GM12872 (cell line): ENCODE measurements at regions not wholly inside any gene's neighbourhood (a gene's known extent, or its start where the extent isn't known, plus 50 kb on each side); places are given as distances from the start of the nearest gene placed in this dataset.

ENCODE experiments used
- TF ChIP-seq, protein P1 (sequence below): IDR thresholded peaks from 3 replicates; pipeline ENCODE4 v1.5.1; 2011; ENCODE audit warnings: low read depth, mild to moderate bottlenecking, low read length, moderate library complexity; ENCODE audit not compliant: insufficient read depth

DNA sequence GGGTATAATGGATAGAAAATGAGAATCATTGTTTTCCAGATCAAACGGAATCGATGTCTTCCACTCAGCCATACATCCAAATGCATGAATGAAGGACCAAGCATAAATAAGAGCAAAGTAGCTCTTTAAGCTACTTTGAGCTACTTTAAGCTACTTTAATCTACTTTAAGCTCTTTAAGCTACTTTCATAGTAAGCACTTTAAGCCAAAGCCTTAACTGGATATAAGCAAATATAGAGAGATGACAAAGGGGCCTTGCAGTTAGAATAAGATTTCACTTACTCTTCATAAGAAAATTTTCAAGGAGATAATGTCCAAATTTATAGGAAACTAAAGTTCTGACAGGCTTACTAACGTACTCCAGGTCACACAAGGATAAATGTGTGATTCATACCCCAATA lies 355.6 kb upstream of the KITLG start:
- TF ChIP-seq, protein P1, sequence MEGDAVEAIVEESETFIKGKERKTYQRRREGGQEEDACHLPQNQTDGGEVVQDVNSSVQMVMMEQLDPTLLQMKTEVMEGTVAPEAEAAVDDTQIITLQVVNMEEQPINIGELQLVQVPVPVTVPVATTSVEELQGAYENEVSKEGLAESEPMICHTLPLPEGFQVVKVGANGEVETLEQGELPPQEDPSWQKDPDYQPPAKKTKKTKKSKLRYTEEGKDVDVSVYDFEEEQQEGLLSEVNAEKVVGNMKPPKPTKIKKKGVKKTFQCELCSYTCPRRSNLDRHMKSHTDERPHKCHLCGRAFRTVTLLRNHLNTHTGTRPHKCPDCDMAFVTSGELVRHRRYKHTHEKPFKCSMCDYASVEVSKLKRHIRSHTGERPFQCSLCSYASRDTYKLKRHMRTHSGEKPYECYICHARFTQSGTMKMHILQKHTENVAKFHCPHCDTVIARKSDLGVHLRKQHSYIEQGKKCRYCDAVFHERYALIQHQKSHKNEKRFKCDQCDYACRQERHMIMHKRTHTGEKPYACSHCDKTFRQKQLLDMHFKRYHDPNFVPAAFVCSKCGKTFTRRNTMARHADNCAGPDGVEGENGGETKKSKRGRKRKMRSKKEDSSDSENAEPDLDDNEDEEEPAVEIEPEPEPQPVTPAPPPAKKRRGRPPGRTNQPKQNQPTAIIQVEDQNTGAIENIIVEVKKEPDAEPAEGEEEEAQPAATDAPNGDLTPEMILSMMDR = no peak

DNA sequence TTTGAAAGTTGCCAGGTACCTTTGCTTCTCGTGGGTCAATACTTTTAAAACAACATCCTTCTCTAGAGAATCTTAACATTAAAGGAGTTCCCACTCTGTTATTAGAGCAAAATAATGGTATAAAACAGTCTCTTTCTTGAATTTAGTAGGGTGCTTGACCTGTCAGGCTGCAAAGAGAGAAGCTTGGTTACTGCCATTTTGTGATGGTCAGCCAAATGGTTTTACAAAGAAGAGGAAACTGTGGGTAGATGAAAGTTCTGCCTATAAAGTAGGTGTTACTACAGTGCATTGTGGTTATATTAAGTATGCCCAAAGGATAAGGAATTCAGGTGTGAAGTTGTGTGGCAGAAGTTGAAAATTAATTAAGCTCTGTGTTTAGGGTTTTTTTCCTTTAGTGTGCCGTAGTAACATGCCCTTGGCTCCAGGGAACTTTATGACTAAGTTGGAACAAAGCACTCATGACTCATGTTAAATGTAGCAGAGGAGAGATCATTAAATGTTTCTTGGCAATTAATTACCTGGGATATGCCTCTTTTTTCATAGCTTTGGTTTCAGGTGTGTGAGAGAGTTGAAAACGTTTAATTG lies 354.0 kb upstream of the KITLG start:
- TF ChIP-seq, protein P1 = no peak

DNA sequence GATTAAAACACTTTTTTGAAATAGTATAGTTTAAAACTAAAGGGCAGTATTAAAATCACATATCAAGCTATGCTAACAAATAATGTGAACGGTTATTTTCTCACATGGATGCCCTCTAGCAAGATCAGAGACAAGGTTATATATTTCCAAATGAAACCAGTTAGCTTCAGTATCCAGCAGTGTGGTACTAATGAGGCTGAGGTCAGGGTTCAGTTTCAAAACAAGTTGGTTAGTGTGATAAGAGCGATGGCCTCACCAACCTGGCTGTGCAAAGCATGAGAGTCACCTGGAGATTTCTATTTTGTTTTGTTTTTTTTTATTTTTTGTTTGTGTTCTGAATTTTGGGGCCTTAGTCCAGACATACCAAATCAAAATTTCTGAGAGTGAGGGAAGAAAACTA lies 352.2 kb upstream of the KITLG start:
- TF ChIP-seq, protein P1 = no peak

DNA sequence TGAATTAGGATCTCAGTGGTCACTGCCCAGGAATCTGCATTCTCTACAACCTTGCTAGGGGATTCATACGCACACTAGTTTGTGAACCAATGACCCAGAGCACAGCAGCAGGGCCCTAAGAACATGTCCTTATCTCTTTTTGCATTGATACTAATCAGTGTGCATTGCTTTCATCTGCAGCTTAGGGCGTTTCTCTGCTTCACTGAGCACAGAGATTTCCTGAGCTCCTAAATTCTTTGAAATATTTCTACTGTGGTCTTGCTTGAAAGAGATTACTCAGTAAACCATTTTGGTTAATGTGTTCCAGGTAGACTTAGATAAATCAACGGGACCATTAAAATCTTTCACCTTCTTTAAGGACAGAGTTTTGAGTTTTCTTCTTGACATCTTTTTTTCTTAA lies 351.3 kb upstream of the KITLG start:
- TF ChIP-seq, protein P1 = no peak

DNA sequence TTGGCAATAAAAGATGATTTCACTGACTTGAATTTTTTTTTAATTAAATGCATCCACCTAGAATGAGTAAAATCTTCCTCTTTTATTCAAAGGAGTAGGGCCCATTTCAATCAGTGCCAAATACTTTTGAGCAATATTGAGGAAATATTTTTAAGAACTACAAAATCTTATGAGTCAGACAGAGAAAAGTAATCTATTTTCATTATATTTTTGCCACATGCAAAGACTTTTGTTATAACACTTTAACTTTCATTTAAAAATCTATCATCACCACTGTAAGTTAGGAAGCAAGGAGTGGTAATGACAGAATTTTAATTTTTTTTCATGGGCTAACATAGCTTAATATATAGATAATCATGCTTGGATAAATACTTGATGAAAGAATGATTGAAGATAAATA lies 345.2 kb upstream of the KITLG start:
- TF ChIP-seq, protein P1 = no peak

DNA sequence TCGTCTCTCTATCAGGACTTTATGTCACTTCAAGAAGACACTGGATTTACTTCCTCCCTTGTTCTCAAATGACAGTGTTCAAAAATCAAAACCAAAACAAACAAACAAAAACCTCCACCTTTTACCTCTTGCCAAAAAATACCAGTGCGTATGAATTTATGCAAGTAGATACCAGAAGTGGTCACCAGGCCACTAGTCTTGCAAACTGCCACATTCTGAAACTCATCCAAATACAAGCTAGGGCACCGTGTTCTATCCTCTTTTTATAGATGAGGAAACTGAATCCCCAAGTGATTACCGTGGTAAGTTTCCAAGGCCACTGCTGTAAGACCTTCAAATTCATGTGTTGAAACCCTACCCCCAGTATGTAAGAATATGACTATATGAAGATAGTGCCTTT lies 343.9 kb upstream of the KITLG start:
- TF ChIP-seq, protein P1 = no peak

DNA sequence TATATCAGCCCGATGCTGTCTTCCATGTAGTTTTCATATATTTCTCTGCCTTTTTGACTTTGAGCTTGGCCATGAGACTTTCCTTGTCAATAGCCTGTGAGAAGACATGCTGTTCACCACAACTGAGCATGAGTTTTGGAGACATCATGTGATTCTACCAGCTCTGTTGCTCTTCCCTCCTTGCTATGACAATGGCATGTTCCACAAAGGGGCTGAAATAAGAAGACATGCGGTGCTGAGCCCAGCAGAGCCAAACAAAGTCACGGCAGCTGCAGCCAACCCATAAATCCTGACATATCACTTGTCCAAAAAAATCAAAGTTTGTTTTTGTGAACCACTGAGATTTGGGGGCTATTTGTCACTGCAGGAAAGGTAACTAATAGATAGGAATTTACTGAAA lies 343.4 kb upstream of the KITLG start:
- TF ChIP-seq, protein P1 = no peak

DNA sequence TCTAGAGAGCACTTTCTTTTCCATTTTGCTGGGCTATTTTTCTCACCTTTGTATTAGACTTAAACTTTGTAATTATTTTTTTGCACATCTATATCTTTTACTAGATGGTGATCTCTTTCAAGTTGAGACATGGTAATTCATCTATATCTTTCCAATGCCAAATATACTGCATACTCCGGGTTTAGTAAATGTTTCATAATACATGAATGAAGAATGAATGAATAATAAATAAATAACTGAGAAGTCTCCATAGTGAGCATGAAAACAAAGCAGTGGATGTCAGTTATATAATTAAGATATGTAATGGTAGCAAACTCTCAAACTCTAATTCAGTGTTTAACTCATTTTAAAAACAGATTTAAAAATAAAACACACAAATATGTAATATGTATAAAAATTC lies 342.5 kb upstream of the KITLG start:
- TF ChIP-seq, protein P1 = no peak
